PC-9 (cell line): ENCODE measurements at regions not wholly inside any gene's neighbourhood (a gene's known extent, or its start where the extent isn't known, plus 50 kb on each side); places are given as distances from the start of the nearest gene placed in this dataset.

Source experiments
- BruUV-seq: library from RNA; stranded (reverse); fragments of 400-500 nt; replicated peaks from 2 replicates; lab custom pipeline; 2021; lab: Mats Ljungman, UMichigan
- CTCF ChIA-PET: fragments of 300-600 bp; sonication (Branson Sonifier 250); formaldehyde crosslinking; loops from one replicate; lab custom pipeline; 2022; ENCODE audit warnings: antibody characterized with exemption; lab: Charles Lee
- POLR2A ChIA-PET: fragments of 300-600 bp; sonication (Branson Sonifier 250); formaldehyde crosslinking; loops from one replicate; lab custom pipeline; 2022; ENCODE audit warnings: antibody characterized with exemption; ENCODE audit not compliant: unreplicated experiment; lab: Charles Lee
- DNase-seq, 2 experiments: peaks; one replicate each; pipeline versions ENCODE4 v3.0.0 to v3.0.0-alpha.2; 2015 to 2022; ENCODE audit warnings: mixed read lengths in 1 of 2
- H2AFZ ChIP-seq: fragments of 200-600 bp; sonication (generic); 2 replicates; pipeline ENCODE4 v1.8.1; 2017; ENCODE audit warnings: antibody characterized with exemption
- H3F3A ChIP-seq: fragments of 200-600 bp; sonication (generic); 2 replicates; pipeline ENCODE4 v1.8.1; 2017; ENCODE audit warnings: antibody characterized with exemption, mild to moderate bottlenecking, low read depth; ENCODE audit not compliant: insufficient read depth
- H3K27ac ChIP-seq: fragments of 200-600 bp; sonication (generic); 2 replicates; pipeline ENCODE4 v1.6.1; 2016; ENCODE audit warnings: mixed run types
- H3K27me3 ChIP-seq: fragments of 200-600 bp; sonication (generic); 2 replicates; pipeline ENCODE4 v1.6.1; 2016; ENCODE audit warnings: low read depth, mixed run types; ENCODE audit not compliant: insufficient read depth
- H3K36me3 ChIP-seq: fragments of 200-600 bp; sonication (generic); 2 replicates; pipeline ENCODE4 v1.6.1; 2016; ENCODE audit warnings: low read depth, mixed run types
- H3K4me1 ChIP-seq: fragments of 200-600 bp; sonication (generic); replicated peaks from 2 replicates; pipeline ENCODE4 v1.6.1; 2016; ENCODE audit warnings: mixed run types; ENCODE audit not compliant: insufficient read depth
- H3K4me2 ChIP-seq: fragments of 200-600 bp; sonication (generic); 2 replicates; pipeline ENCODE4 v1.6.1; 2017; ENCODE audit warnings: mixed run types
- H3K4me3 ChIP-seq: fragments of 200-600 bp; sonication (generic); 2 replicates; pipeline ENCODE4 v1.6.1; 2016; ENCODE audit warnings: mixed run types
- H3K79me2 ChIP-seq: fragments of 200-600 bp; sonication (generic); 2 replicates; pipeline ENCODE4 v1.6.1; 2017; ENCODE audit warnings: low read depth, mixed run types
- H3K9me2 ChIP-seq: fragments of 200-600 bp; sonication (generic); 2 replicates; pipeline ENCODE4 v1.8.1; 2017; ENCODE audit warnings: mild to moderate bottlenecking; ENCODE audit not compliant: insufficient read depth
- H3K9me3 ChIP-seq: fragments of 200-600 bp; sonication (generic); 2 replicates; pipeline ENCODE4 v1.8.1; 2016; ENCODE audit warnings: low read depth; ENCODE audit not compliant: insufficient read depth
- H4K20me1 ChIP-seq: fragments of 200-600 bp; sonication (generic); 2 replicates; pipeline ENCODE4 v1.8.1; 2017; ENCODE audit not compliant: insufficient read depth
- EZH2 ChIP-seq: fragments of 200-600 bp; sonication (generic); IDR thresholded peaks from 2 replicates; pipeline ENCODE4 v1.8.0; 2017; ENCODE audit warnings: antibody characterized with exemption, low read depth
- intact Hi-C: fragments of 100-400 bp; cut with micrococcal nuclease; formaldehyde crosslinking; loops from one replicate; pipeline ENCODE4 v1.10.0; 2022; ENCODE audit not compliant: unreplicated experiment
- TF ChIP-seq, protein P1 (sequence below): fragments of 200-600 bp; sonication (generic); conservative IDR thresholded peaks from 2 replicates; pipeline ENCODE4 v1.6.1; 2017; ENCODE audit warnings: mixed run types, antibody characterized with exemption, mild to moderate bottlenecking, moderate library complexity

DNA sequence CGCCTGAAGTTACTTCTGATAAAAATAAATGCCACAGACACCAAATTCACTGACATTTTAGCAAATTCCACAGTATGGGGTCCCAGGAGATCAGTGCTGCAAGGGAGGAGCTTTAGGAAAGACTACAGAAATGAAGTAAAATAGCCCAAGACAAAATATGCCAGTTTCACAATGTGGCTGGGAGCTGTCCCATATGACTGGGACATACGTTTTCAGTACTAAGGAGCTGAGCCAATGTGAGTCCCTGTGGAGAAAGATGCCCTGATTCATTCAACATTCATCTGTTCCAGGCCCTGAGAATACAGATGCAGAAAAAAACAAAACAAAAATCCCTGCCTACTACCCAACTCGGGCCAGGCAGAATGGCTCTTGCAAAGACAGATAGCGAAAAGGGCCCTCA is 63.4 kb upstream of the FAM174B start:
- 0 out of 2 replicates have a peak, but pooled peaks cover 5% of the 10 kb centered on the region for H3K4me1 ChIP-seq
- H4K20me1 ChIP-seq = no peaks in the 10 kb centered on the region
- CTCF ChIA-PET = no interaction called here
- no TSS peak for BruUV-seq
- H3K27ac ChIP-seq = no peak overlapping the region
- intact Hi-C loops = no loop called here
- no peak for DNase-seq
- H3K4me2 ChIP-seq = no peak overlapping the region
- no peak overlapping the region for H2AFZ ChIP-seq
- no peaks in the 10 kb centered on the region for H3F3A ChIP-seq
- TF ChIP-seq, protein P1, sequence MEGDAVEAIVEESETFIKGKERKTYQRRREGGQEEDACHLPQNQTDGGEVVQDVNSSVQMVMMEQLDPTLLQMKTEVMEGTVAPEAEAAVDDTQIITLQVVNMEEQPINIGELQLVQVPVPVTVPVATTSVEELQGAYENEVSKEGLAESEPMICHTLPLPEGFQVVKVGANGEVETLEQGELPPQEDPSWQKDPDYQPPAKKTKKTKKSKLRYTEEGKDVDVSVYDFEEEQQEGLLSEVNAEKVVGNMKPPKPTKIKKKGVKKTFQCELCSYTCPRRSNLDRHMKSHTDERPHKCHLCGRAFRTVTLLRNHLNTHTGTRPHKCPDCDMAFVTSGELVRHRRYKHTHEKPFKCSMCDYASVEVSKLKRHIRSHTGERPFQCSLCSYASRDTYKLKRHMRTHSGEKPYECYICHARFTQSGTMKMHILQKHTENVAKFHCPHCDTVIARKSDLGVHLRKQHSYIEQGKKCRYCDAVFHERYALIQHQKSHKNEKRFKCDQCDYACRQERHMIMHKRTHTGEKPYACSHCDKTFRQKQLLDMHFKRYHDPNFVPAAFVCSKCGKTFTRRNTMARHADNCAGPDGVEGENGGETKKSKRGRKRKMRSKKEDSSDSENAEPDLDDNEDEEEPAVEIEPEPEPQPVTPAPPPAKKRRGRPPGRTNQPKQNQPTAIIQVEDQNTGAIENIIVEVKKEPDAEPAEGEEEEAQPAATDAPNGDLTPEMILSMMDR = no peak
- TF ChIP-seq EZH2 = no peak
- H3K79me2 ChIP-seq = no peaks in the 10 kb centered on the region
- no peaks in the 10 kb centered on the region for H3K9me2 ChIP-seq
- H3K9me3 ChIP-seq = no peaks in the 10 kb centered on the region
- no peaks in the 10 kb centered on the region for H3K36me3 ChIP-seq
- H3K27me3 ChIP-seq = no peaks in the 10 kb centered on the region
- H3K4me3 ChIP-seq = no peak overlapping the region
- POLR2A ChIA-PET = no interaction called here

DNA sequence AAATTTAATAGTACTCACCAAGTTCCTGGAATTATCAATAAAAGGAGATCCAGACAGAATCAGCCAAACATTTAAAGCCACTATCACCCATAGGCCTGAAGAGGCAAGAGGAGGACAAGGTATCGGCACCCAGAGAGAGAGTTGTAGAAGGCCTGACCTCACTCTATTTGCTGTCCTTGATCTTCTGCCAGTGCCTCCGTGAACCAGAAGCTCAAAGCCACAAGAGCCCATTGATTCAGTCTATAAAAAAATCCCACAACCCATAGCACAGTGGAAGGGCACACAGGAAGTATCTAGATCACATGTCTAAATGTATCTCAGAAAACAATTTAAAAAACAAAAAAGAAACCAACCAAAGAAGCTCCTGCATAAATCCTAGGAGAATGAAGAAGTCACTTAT is 68.6 kb upstream of the FAM174B start:
- Histone ChIP-seq H3F3A (no peaks in the 10 kb centered on the region), H3K27me3 (no peaks in the 10 kb centered on the region), H3K4me2 (no peak overlapping the region), H3K27ac (no peak overlapping the region), H3K36me3 (no peaks in the 10 kb centered on the region), H3K9me3 (no peaks in the 10 kb centered on the region), H2AFZ (no peak overlapping the region), H3K9me2 (no peaks in the 10 kb centered on the region), H3K79me2 (no peaks in the 10 kb centered on the region), H3K4me3 (no peak overlapping the region), H3K4me1 (no peaks in the 10 kb centered on the region), H4K20me1 (no peaks in the 10 kb centered on the region)
- intact Hi-C loops = no loop called here
- POLR2A ChIA-PET = no interaction called here
- CTCF ChIA-PET = no interaction called here
- TF ChIP-seq, protein P1 = no peak
- TF ChIP-seq EZH2 = no peak
- no peak for DNase-seq
- BruUV-seq = no TSS peak

DNA sequence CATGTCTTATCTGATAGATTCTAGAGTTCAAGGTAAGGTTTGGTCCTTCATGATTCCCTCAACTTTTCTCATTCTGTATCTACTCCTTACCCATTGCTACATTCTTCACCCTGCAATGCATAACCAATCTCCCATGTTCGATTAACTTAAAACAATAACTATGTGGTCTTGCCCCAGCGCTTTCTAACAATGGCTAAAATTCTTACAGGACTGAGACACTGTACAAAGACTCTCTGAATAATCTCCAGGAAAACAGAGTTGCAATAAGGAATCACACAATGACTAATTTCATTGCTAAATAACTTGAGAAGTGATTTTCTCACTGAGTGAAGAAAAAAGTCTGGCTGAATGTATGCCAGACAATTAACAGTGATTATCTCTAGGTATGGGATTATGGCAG is 69.6 kb upstream of the FAM174B start:
- H2AFZ ChIP-seq = no peak overlapping the region
- H3K4me2 ChIP-seq = no peak overlapping the region
- no peak overlapping the region for H3K27ac ChIP-seq
- no peaks in the 10 kb centered on the region for H3K27me3 ChIP-seq
- no peaks in the 10 kb centered on the region for H3K36me3 ChIP-seq
- no TSS peak for BruUV-seq
- ChIA-PET CTCF (no interaction called here), POLR2A (no interaction called here)
- no peaks in the 10 kb centered on the region for H4K20me1 ChIP-seq
- no peak for DNase-seq
- no peaks in the 10 kb centered on the region for H3K79me2 ChIP-seq
- no peaks in the 10 kb centered on the region for H3K4me1 ChIP-seq
- no peaks in the 10 kb centered on the region for H3F3A ChIP-seq
- intact Hi-C loops = no loop called here
- no peak overlapping the region for H3K4me3 ChIP-seq
- TF ChIP-seq, protein P1 = no peak
- TF ChIP-seq EZH2 = no peak
- H3K9me2 ChIP-seq = no peaks in the 10 kb centered on the region
- no peaks in the 10 kb centered on the region for H3K9me3 ChIP-seq
